Endodermal cell (in vitro differentiated cells): ENCODE measurements at regions not wholly inside any gene's neighbourhood (a gene's known extent, or its start where the extent isn't known, plus 50 kb on each side); places are given as distances from the start of the nearest gene placed in this dataset.

ENCODE experiments used
- DNase-seq: peaks from one replicate; pipeline ENCODE4 v3.0.0-alpha.2; 2017
- H3K27ac ChIP-seq: 2 replicates; pipeline ENCODE4 v1.5.1; 2013; ENCODE audit warnings: mild to moderate bottlenecking, low read depth, low read length, moderate library complexity
- H3K27me3 ChIP-seq: 2 replicates; pipeline ENCODE4 v1.6.1; 2013; ENCODE audit warnings: mild to moderate bottlenecking, low read length, moderate library complexity; ENCODE audit not compliant: insufficient read depth, control insufficient read depth, poor library complexity, severe bottlenecking
- H3K36me3 ChIP-seq: 2 replicates; pipeline ENCODE4 v1.7.0; 2013; ENCODE audit warnings: mild to moderate bottlenecking, low read length, moderate library complexity; ENCODE audit not compliant: control insufficient read depth, insufficient read depth
- H3K4me1 ChIP-seq: one replicate; pipeline ENCODE4 v1.7.0; 2013; ENCODE audit warnings: low read length; ENCODE audit not compliant: control insufficient read depth, insufficient read depth
- H3K4me3 ChIP-seq: 2 replicates; pipeline ENCODE4 v1.5.1; 2013; ENCODE audit warnings: mild to moderate bottlenecking, low read length, moderate library complexity
- H3K9ac ChIP-seq: 2 replicates; pipeline ENCODE4 v1.6.1; 2013; ENCODE audit warnings: mild to moderate bottlenecking, low read length, moderate library complexity; ENCODE audit not compliant: poor library complexity, severe bottlenecking; ENCODE audit errors: extremely low read depth
- H3K9me3 ChIP-seq: 2 replicates; pipeline ENCODE4 v1.6.1; 2013; ENCODE audit warnings: mild to moderate bottlenecking, low read length, moderate library complexity; ENCODE audit not compliant: control insufficient read depth
- H3K27ac Mint-ChIP-seq: 2 replicates; pipeline ENCODE4 v1.8.0; 2020; ENCODE audit warnings: mixed read lengths
- H3K27me3 Mint-ChIP-seq: 2 replicates; pipeline ENCODE4 v1.8.0; 2021; ENCODE audit warnings: mild to moderate bottlenecking, mixed read lengths; ENCODE audit not compliant: insufficient read depth
- H3K36me3 Mint-ChIP-seq: 2 replicates; pipeline ENCODE4 v1.8.0; 2020; ENCODE audit warnings: low read depth, mixed read lengths
- H3K4me1 Mint-ChIP-seq: 2 replicates; pipeline ENCODE4 v1.8.0; 2020; ENCODE audit warnings: mixed read lengths
- H3K4me3 Mint-ChIP-seq: 2 replicates; pipeline ENCODE4 v1.8.0; 2020; ENCODE audit warnings: mild to moderate bottlenecking, moderate library complexity, mixed read lengths
- H3K9me3 Mint-ChIP-seq: 2 replicates; pipeline ENCODE4 v1.8.0; 2020; ENCODE audit warnings: mild to moderate bottlenecking, mixed read lengths
- WGBS, 2 experiments: methylation state at CpG; one replicate each; pipeline versions ENCODE4 v1.1.5 to v1.1.7; 2013; ENCODE audit warnings: missing lambda C conversion rate in 2 of 2, mixed read lengths in 1 of 2; ENCODE audit not compliant: insufficient coverage in 1 of 2, insufficient read length in 1 of 2; 5-methylcytosine and 5-hydroxymethylcytosine counted together
- TF ChIP-seq, protein P1 (sequence below): fragments of 200-600 bp; sonication (generic); conservative IDR thresholded peaks from 2 replicates; pipeline ENCODE4 v1.5.0; 2021; ENCODE audit warnings: antibody characterized with exemption, mild to moderate bottlenecking

DNA sequence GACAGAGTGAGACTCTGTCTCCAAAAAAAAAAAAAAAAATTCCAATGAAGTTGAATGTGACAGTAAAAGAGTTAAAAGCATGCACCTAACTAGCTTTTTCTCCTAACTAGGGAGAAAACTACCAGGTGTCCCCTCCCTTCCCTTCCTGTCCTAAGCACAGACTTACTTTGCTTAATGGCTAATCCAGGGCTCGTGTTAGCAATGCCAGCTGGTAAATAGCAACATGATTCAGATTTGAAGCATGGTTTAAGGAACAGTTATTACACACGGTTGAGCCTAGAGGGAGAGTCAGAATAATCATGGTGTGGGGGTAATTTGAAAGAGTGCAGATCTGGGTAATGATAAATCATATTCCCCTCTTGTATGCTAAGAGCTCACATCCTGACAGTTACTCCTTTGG is 338.3 kb downstream of the STIM2 start:
- H3K4me1 ChIP-seq: peaks cover 2% of the 10 kb centered on the region
- peaks cover 12% of the 10 kb centered on the region for H3K4me1 Mint-ChIP-seq
- no peak overlapping the region for H3K4me3 ChIP-seq
- H3K36me3 ChIP-seq: no peaks in the 10 kb centered on the region
- H3K27ac ChIP-seq: no peak overlapping the region
- H3K27ac Mint-ChIP-seq: no peak overlapping the region
- H3K27me3 Mint-ChIP-seq: no peaks in the 10 kb centered on the region
- H3K9me3 Mint-ChIP-seq: no peaks in the 10 kb centered on the region
- DNase-seq: no peak
- 100% methylated on average over 1 to 2 of the region's 2 CpGs for WGBS, 2 experiments
- H3K4me3 Mint-ChIP-seq: no peak overlapping the region
- H3K9me3 ChIP-seq: peaks cover 3% of the 10 kb centered on the region
- no peaks in the 10 kb centered on the region for H3K27me3 ChIP-seq
- no peak overlapping the region for H3K9ac ChIP-seq
- no peaks in the 10 kb centered on the region for H3K36me3 Mint-ChIP-seq
- TF ChIP-seq, protein P1, sequence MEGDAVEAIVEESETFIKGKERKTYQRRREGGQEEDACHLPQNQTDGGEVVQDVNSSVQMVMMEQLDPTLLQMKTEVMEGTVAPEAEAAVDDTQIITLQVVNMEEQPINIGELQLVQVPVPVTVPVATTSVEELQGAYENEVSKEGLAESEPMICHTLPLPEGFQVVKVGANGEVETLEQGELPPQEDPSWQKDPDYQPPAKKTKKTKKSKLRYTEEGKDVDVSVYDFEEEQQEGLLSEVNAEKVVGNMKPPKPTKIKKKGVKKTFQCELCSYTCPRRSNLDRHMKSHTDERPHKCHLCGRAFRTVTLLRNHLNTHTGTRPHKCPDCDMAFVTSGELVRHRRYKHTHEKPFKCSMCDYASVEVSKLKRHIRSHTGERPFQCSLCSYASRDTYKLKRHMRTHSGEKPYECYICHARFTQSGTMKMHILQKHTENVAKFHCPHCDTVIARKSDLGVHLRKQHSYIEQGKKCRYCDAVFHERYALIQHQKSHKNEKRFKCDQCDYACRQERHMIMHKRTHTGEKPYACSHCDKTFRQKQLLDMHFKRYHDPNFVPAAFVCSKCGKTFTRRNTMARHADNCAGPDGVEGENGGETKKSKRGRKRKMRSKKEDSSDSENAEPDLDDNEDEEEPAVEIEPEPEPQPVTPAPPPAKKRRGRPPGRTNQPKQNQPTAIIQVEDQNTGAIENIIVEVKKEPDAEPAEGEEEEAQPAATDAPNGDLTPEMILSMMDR: no peak

DNA sequence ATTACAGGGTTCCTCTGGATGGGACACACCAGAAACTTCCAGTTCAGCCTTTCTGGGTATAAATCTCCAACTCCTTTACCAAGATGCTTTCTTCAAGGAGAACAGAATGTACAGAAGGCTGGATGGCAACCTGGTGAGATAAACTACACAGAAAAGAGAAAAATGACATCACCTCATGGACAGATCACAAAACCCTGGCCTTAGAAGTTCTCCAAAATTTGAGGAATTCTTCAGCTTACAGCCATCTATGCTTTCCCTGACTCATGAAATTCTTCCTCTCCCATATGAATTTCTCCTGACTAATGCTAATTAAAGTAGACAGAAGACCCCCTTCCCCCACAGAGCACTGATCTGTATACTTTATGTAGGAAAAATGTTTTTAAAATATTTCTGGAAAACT is 345.4 kb downstream of the STIM2 start:
- Histone ChIP-seq H3K9ac (no peak overlapping the region), H3K4me1 (no peaks in the 10 kb centered on the region), H3K4me3 (no peak overlapping the region), H3K36me3 (no peaks in the 10 kb centered on the region), H3K9me3 (peaks cover 7% of the 10 kb centered on the region), H3K27me3 (no peaks in the 10 kb centered on the region), H3K27ac (no peak overlapping the region)
- no peaks in the 10 kb centered on the region for H3K9me3 Mint-ChIP-seq
- TF ChIP-seq, protein P1: no peak
- H3K27me3 Mint-ChIP-seq: no peaks in the 10 kb centered on the region
- no peak overlapping the region for H3K4me3 Mint-ChIP-seq
- no peaks in the 10 kb centered on the region for H3K36me3 Mint-ChIP-seq
- DNase-seq: no peak
- H3K4me1 Mint-ChIP-seq: peaks cover 8% of the 10 kb centered on the region
- no peak overlapping the region for H3K27ac Mint-ChIP-seq

DNA sequence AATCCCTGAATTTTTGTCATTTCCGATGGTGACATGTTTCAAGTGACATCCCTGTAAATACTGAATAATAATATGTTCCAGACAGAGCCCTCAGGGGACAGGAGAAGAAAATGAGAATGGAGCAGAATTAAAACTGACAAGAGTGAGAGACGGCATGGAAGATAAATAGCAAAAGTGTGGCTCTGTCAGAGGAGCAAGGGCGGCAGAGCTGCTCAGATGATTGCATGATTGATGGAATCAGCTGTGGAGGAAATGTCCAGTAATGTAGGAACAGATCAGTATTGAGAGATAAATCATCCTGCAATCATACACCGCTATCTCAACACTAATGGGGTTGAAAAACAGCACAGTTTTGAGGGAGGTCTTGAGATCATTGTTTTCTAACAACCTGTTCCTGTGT is 350.3 kb downstream of the STIM2 start:
- H3K27ac ChIP-seq: no peak overlapping the region
- WGBS, 2 experiments: 76 to 90% methylated on average over 2 to 4 of the region's 4 CpGs
- H3K27me3 Mint-ChIP-seq: no peaks in the 10 kb centered on the region
- no peaks in the 10 kb centered on the region for H3K36me3 ChIP-seq
- H3K4me3 Mint-ChIP-seq: no peak overlapping the region
- no peak overlapping the region for H3K27ac Mint-ChIP-seq
- H3K9ac ChIP-seq: no peak overlapping the region
- TF ChIP-seq, protein P1: no peak
- H3K9me3 Mint-ChIP-seq: no peaks in the 10 kb centered on the region
- no peaks in the 10 kb centered on the region for H3K4me1 ChIP-seq
- H3K9me3 ChIP-seq: no peaks in the 10 kb centered on the region
- no peaks in the 10 kb centered on the region for H3K36me3 Mint-ChIP-seq
- no peak overlapping the region for H3K4me3 ChIP-seq
- DNase-seq: no peak
- H3K4me1 Mint-ChIP-seq: peaks cover 2% of the 10 kb centered on the region
- no peaks in the 10 kb centered on the region for H3K27me3 ChIP-seq
